Stomach (tissue), 8 donors: ENCODE measurements at regions not wholly inside any gene's neighbourhood (a gene's known extent, or its start where the extent isn't known, plus 50 kb on each side); places are given as distances from the start of the nearest gene placed in this dataset.

Experiments used
- DNase-seq, 2 donors: peaks; one replicate each; pipeline versions ENCODE4 v3.0.0 to v3.0.0-alpha.2; 2013 to 2019
- H3K27ac ChIP-seq, 5 donors: fragments of 200-600 bp in 4 of 5; sonication (generic) in 4 of 5; one replicate each; pipeline ENCODE4 v1.5.1; 2013 to 2019; ENCODE audit warnings: mild to moderate bottlenecking in 1 of 5, moderate library complexity in 1 of 5
- H3K27me3 ChIP-seq, 3 donors: fragments of 200-600 bp; sonication (generic); one replicate each; pipeline ENCODE4 v1.5.1; 2017 to 2019; ENCODE audit warnings: mixed run types in 1 of 3
- H3K36me3 ChIP-seq, 4 donors: fragments of 200-600 bp; sonication (generic); 1 replicate in 3 of 4; 2 replicates in 1 of 4; pipeline ENCODE4 v1.5.1; 2016 to 2019
- H3K4me1 ChIP-seq, 4 donors: fragments of 200-600 bp; sonication (generic); one replicate each; pipeline ENCODE4 v1.5.1; 2016 to 2019
- H3K4me3 ChIP-seq, 4 donors: fragments of 200-600 bp; sonication (generic) in 3 of 4; one replicate each; pipeline ENCODE4 v1.5.1; 2016 to 2019; ENCODE audit warnings: mild to moderate bottlenecking in 1 of 4
- H3K9me3 ChIP-seq, 4 donors: fragments of 200-600 bp; sonication (generic); one replicate each; pipeline ENCODE4 v1.5.1; 2016 to 2019
- EP300 ChIP-seq: sonication (generic); formaldehyde crosslinking; IDR thresholded peaks from one replicate; pipeline ENCODE4 v1.6.1; 2017; ENCODE audit warnings: antibody characterized with exemption
- POLR2A ChIP-seq, 4 donors: fragments of 450-650 bp; IDR thresholded peaks; one replicate each; pipeline ENCODE4 v1.6.1; 2016; ENCODE audit warnings: antibody characterized with exemption in 4 of 4, control low read depth in 2 of 4, mild to moderate bottlenecking in 1 of 4, moderate library complexity in 1 of 4
- POLR2AphosphoS5 ChIP-seq, 3 donors: sonication (generic); formaldehyde crosslinking; IDR thresholded peaks; one replicate each; pipeline ENCODE4 v1.6.1; 2016; ENCODE audit warnings: antibody characterized with exemption in 3 of 3
- WGBS, 5 donors: extraction: QIAGEN DNeasy Blood & Tissue Kit in 3 of 5; methylation state at CpG; one replicate each; pipeline versions ENCODE4 v1.1.5 to v1.1.7; 2013 to 2018; 5-methylcytosine and 5-hydroxymethylcytosine counted together
- intact Hi-C: fragments of 100-400 bp; cut with DNase I; formaldehyde crosslinking; loops from one replicate; pipeline ENCODE4 v1.15.1; 2023; ENCODE audit warnings: low total_unique reads
- TF ChIP-seq, protein P1 (sequence below), 7 experiments: fragments of 450-650 bp in 4 of 7; fragments of 200-600 bp in 3 of 7; sonication (generic) in 3 of 7; IDR thresholded peaks; one replicate each; pipeline ENCODE4 v1.5.1; 2016 to 2019; ENCODE audit warnings: antibody characterized with exemption in 7 of 7, control low read depth in 2 of 7, mild to moderate bottlenecking in 1 of 7
- donor health status: healthy with polysubstance abuse.
- donor health status: Bipolar disorder and iron deficiency.
- donor health status: healthy.

DNA sequence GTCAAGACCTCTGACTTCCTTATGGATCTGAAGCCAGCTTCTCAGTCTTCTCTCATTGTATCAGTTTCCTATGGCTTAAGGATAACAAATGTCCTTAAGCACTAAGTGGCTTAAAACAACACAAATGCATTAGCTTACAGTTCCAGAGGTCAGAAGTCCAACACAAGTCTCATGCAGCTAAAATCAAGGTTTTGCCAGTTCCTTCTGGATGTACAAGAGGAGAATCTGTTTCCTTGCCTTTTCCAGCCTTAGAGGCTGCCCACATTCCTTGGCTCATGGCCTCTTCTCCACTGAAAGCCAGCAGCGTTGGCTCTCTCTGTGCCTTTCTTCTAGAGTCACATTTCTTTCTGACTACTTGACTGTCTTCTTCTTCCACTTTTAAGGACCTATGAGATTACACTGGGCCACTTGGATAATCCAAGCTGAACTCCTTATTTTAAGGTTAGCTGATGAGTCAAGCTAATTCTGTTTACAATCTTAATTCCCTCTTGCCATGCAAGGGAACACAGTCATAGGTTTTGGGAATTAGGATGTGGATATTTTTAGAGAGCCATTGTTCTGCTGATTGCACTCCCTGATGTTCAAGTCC is 179.0 kb downstream of the BCAS1 start:
- intact Hi-C loops = no loop called here
- Histone ChIP-seq H3K4me3 (no peak overlapping the region), H3K9me3 (no peaks in the 10 kb centered on the region), H3K36me3 (no peaks in the 10 kb centered on the region), H3K4me1 (peaks cover 0 to 15% (median 0%) of the 10 kb centered on the region in 4 donors), H3K27ac (peak overlapping the region in 1 of 5 donors; percentile 36), H3K27me3 (no peaks in the 10 kb centered on the region)
- TF ChIP-seq, protein P1, sequence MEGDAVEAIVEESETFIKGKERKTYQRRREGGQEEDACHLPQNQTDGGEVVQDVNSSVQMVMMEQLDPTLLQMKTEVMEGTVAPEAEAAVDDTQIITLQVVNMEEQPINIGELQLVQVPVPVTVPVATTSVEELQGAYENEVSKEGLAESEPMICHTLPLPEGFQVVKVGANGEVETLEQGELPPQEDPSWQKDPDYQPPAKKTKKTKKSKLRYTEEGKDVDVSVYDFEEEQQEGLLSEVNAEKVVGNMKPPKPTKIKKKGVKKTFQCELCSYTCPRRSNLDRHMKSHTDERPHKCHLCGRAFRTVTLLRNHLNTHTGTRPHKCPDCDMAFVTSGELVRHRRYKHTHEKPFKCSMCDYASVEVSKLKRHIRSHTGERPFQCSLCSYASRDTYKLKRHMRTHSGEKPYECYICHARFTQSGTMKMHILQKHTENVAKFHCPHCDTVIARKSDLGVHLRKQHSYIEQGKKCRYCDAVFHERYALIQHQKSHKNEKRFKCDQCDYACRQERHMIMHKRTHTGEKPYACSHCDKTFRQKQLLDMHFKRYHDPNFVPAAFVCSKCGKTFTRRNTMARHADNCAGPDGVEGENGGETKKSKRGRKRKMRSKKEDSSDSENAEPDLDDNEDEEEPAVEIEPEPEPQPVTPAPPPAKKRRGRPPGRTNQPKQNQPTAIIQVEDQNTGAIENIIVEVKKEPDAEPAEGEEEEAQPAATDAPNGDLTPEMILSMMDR (IDR thresholded peaks at IDR 0.05) = no peak
- peak in 1 of 3 donors; percentile 9 for TF ChIP-seq POLR2AphosphoS5 (IDR thresholded peaks at IDR 0.05)
- 48 to 89% (median 78%) methylated on average over 1 of the region's 1 CpG for WGBS, 5 donors
- DNase-seq = peak in 1 of 2 donors; percentile 21

DNA sequence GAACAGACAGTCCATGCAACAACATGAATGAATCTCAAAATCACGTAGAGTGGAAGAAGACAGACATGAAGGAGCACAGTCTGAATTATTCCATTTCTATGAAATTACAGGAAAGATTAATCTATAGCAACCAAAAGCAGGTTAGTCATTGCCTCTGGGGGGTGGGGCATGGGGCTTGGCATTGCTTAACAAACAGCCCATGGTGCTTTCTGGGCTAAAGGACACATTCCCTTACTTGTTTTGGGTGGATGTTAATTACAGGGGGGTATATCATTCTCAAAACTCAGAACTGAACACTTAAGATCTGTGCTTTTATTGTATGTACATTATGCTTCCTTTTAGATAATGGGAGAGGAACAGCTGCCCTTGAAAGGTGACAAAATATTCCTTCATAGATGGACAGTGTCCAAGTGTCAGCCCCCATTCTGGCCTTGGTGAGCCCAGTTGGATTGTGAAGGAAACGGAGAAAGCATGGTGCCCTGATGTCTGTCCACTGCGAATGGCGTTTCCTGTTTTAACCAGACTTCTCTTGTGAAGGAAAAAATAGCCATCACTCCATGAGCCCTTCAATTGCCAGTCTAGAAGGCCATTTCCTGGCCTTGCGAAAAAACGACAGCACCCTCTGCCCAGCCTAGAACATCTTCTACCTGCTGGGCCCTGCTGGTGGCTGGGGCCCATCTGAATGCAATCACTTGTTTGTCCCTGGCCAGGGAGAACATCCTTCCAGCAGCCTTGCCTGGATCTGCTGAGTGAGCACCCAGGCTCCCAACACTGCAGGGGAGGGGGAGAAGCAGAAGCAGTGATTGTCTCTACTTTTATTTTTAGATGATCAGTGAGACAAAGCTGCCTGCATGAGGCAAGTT is 179.7 kb downstream of the BCAS1 start:
- no peak for DNase-seq
- no peaks in the 10 kb centered on the region for H3K27me3 ChIP-seq
- H3K4me3 ChIP-seq = no peak overlapping the region
- no peaks in the 10 kb centered on the region for H3K36me3 ChIP-seq
- TF ChIP-seq, protein P1 (IDR thresholded peaks at IDR 0.05) = no peak
- intact Hi-C loops = no loop called here
- no peaks in the 10 kb centered on the region for H3K9me3 ChIP-seq
- H3K27ac ChIP-seq = peak overlapping the region in 1 of 5 donors; percentile 36
- H3K4me1 ChIP-seq = peaks cover 0 to 15% (median 0%) of the 10 kb centered on the region in 4 donors
- WGBS, 5 donors = 88 to 95% (median 91%) methylated on average over 5 to 6 of the region's 6 CpGs

DNA sequence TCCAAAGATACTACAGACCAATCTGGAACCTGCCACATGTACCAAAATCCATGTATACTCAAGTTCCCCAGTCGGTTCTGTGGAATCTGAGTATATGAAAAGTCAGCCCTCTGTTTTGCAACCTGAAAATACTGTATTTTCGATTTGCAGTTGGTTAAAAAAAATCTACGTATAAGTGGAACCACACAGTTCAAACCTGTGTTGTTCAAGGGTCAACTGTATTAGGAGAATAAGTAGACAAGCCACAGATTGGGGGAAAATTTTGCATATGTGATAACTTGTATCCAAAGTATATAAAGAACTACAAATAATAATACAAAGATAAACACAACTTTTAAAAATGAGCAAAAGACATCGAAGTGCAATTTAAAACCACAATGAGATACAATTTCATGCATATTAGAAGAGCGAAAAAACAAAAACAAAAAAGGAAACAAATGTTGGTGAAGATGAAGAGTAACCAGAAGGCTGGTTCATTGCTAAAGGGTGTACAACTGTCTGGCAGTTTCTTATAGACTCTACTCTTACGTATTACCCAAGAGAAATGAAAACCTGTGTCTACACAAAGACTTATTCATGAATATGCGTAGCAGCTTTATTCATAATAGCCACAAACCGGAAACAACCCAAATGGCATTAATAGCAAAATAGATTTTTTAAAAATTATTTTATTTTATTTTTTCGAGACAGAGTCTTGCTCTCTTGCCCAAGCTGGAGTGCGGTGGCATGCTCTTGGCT is 180.8 kb downstream of the BCAS1 start:
- peaks cover 0 to 15% (median 0%) of the 10 kb centered on the region in 4 donors for H3K4me1 ChIP-seq
- intact Hi-C loops = no loop called here
- H3K27ac ChIP-seq = no peak overlapping the region
- no peaks in the 10 kb centered on the region for H3K36me3 ChIP-seq
- 94 to 96% (median 95%) methylated on average over 10 of the region's 10 CpGs for WGBS, 5 donors
- no peak for DNase-seq
- H3K27me3 ChIP-seq = no peaks in the 10 kb centered on the region
- H3K9me3 ChIP-seq = no peaks in the 10 kb centered on the region
- TF ChIP-seq POLR2A (IDR thresholded peaks at IDR 0.05) = no peak
- no peak overlapping the region for H3K4me3 ChIP-seq

DNA sequence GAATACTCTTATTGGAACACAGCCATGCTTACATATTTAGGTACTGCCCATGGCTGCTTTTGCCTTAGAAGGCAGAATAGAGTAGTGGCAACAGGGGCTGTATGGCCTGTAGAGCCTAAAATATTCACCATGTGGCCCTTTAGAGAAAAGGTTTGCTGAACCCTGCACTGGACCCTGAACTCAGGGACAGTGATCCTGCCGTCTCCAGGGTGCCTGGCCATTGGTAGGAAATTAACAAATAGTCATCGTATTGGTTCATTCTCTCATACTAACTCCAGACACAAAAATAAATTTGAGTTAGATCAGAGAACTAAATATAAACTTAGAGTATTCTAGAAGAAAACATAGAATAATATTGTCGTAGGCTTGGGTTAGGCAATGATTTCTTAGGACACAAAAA is 181.4 kb downstream of the BCAS1 start:
- DNase-seq = no peak
- H3K27ac ChIP-seq = no peak overlapping the region
- no peaks in the 10 kb centered on the region for H3K36me3 ChIP-seq
- intact Hi-C loops = no loop called here
- H3K27me3 ChIP-seq = no peaks in the 10 kb centered on the region
- no peaks in the 10 kb centered on the region for H3K9me3 ChIP-seq
- WGBS, 5 donors = 86 to 95% (median 90%) methylated on average over 3 of the region's 3 CpGs
- H3K4me3 ChIP-seq = no peak overlapping the region
- peaks cover 0 to 15% (median 0%) of the 10 kb centered on the region in 4 donors for H3K4me1 ChIP-seq
- TF ChIP-seq, protein P1 (IDR thresholded peaks at IDR 0.05) = no peak
- TF ChIP-seq POLR2A (IDR thresholded peaks at IDR 0.05) = no peak
- TF ChIP-seq POLR2AphosphoS5 (IDR thresholded peaks at IDR 0.05) = no peak
- no peak for TF ChIP-seq EP300
